Stimulated activated CD8-positive, alpha-beta memory T cell treated with anti-CD3 and anti-CD28 coated beads, Interleukin-2, amount 100 ng/mL, for 1 hour (primary cell): ENCODE measurements at regions not wholly inside any gene's neighbourhood (a gene's known extent, or its start where the extent isn't known, plus 50 kb on each side); places are given as distances from the start of the nearest gene placed in this dataset.

ENCODE experiments used
- DNase-seq, 2 donors: peaks; one replicate each; pipeline ENCODE4 v3.0.0-alpha.2; 2020; ENCODE audit warnings: low read depth in 2 of 2

DNA sequence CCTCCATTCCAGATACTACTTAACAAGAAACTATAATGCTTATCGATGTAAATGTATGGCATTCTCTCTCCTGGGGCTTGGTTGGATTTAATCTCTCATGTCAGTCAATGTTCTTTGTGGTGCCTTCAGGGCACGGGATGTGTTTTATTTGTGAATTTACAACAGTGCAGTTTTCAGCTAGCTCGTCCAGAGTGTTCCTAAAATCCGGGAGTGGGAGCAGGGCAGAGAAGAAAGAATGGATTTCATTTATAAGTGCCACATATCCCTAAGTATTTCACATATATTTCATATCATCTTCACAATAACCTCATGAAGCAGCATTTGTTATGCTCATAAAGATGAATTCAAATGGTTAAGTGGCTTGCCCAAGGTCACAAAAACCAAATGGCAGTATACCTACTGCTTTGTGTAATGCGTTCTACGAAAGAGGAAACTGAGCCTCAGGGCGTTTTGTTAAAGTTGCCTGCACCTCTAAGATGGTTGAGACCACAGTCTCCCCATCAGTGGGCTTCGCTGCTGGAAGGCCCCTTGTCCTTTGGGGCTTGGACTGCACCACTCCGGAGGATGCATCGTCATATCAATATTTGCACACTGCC, 134.7 kb upstream of the MGAT5 start:
- DNase-seq, result no peak

DNA sequence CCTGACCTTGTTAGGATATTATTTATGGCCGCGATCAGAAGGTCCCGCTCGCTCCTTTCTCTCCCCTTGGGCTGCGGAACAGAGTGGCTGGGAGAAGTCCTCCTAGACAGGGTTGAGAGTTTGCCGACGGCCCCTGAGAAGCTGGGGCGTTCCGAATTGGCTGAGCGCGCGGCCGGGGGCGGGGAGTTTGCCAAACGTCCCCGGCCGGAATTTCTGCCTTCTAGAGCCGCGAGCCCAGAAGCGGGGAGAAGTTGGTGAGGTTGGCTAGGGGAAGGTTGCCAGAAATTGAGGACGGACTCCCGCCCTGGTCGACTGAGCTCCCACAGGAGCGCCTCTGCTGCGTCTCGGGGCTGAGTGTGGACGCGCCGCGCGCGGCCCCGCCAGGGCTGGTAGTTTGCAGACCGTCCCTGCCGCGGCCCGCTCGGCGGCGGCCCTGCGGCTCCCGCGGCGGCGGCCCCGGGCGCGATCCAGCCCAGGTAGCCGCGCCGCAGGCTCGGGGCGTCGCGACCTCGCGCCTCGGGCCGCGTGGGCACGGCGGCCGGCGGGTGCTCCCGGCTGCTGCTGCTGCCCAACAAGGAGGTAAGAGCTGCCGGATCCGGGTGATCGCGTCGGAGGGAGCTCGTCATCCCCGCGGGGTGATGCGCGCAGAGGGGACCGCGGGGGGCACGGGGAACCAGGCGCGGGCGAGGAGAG, 134.0 kb upstream of the MGAT5 start:
- DNase-seq, result peak; percentile 62

DNA sequence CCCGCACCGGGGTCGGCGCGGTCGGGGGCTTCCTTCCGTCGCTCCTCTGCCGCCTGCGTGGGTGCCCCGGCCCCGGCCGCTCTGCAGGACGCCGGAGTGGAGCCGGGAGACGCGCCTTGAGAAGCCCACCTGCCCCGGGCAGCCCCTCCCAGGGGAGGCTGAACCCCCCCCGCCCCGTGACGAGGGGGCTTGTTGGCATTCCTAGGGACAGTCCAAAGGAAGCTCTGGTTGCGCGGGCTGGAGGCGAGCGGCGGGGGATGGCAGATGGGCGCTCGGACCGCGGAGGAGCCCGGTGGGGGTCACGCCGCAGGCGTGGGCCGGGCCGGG, 133.5 kb upstream of the MGAT5 start:
- peak in 1 of 2 donors; percentile 12 for DNase-seq

DNA sequence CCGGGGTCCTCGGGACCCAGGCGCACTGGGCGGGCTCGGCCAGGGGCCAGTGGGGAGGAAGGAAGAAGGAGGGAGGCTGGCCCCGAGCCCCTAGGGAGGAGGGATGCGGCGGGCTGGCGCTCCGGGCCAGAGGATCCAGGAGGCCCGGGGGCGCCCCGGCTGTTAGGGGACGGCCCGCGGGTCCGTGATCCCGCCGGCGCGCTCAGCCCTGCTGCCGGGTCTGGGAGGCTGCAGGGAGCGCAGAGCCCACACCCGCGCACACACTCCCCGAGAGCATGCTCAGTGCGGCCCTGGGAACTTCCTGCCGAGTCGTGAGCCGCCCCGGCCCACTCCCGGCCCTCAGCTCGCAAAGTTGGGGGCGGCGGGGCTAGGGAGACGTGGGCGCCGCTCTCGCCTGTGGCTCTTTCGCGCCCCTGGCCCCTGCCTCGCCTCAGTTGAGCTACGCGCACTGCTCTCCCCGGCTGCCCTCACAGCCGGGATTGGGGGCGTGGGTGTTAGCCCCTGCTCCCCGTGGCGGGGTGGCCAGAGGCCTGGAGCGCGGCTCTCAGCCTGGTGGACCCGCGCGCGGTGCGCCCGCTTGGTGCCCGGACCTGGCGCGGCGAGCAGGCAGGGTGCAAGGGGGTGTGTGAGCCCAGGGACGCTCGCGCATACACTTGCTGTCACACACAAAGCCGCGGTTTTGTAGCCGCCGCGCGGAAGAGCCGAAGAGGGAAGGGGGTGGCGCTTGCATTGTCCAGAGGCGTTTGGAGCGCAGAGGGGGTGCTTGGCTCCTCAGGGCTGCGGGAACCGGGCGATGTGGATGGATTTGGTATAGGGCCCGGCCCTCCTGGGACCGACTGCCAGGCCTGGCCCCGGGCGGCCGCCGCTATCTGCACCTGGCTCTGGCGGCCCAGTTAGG, 132.9 kb upstream of the MGAT5 start:
- DNase-seq, result peak; percentile 29 to 47

DNA sequence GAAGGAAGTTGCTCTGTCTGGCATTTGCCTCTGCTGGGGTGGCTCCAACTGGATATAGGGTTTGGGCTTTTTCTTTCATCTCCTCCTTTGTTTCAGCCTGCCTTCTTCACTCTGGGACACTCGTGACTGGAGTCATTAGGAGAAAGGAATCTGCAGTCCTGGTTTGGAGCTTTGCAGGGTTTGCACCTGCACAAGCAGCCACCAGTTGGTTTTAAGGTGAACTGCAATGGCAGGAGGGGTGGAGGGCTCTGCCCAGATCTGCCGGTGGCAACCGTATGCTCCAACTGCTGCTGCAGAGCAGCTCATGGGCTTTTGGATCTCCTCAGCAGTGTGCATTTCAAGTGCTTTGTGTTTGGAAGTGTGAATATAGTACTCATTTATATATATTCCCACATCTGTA, 131.3 kb upstream of the MGAT5 start:
- DNase-seq, result no peak

DNA sequence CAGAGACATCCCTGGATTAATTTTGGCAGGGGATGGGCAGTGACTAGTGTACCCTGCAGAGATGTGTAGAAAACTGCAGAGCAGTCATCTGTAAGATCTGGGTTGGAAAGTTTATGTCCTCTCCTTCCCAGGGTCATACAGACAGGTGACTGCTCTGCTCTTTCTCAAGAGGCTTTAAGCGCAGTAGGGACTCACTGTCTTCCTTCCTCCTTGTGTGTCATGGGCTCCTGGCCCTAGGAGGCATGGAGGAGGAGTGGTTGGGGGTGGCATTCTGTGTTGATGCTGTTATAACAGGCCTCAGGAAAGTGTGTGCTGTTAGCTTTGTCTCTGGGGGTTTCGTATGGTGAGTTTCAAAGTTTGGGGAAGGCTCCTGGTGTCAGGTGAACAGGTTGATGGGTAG, 130.5 kb upstream of the MGAT5 start:
- DNase-seq, result no peak

DNA sequence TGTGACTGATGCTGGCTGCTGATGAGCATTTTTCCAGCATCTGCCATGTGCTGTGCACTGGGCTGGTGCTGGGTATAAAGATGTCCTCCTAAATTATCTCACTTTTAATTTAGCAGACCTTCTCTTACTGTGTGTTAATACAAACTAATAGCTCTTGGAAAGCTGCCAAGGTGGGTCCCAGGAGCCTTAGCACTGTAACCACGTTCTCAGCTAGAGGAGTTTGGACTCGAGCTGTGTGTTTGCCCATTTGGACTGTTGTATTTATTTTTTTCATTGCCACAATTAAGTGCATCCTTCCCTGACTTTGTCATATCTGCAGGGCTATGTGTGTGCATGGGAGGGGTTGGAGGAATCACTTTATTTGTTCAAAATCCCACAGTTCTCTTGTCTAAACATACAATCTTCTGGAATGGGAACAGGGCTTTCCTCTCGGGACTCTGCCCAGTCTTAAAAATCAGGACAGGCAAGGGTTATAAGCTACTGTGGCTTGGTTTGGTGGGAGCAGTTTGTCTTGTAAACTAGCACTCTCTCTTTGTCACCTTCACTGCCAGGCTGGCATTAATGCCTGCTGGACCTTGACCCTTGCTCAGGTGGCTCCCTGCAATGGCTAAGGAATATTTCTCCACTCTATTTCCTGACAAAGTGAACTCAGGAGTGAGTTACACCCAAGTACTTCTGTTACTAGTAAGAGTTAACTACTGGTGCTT, 129.7 kb upstream of the MGAT5 start:
- no peak for DNase-seq

DNA sequence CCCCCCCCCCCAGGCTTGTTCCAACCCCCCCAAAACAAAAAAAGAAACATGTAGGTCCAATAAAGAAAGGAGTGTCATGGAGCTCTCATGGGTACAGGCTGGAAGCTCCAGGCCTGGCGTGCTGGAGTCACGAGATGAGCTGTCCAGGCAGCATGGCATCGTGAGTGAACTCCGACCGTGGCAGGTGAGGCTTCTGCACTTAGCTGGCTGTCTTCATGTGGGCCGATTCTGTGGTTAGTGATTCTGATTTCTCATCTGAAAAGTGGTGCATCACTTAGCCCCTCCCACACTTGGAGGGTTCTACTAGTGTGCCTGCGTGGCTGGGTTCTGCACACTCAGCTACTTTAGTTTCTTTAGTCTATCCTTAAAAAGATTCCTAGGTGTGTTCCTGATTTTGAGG, 126.4 kb upstream of the MGAT5 start:
- peak in 1 of 2 donors; percentile 9 for DNase-seq

DNA sequence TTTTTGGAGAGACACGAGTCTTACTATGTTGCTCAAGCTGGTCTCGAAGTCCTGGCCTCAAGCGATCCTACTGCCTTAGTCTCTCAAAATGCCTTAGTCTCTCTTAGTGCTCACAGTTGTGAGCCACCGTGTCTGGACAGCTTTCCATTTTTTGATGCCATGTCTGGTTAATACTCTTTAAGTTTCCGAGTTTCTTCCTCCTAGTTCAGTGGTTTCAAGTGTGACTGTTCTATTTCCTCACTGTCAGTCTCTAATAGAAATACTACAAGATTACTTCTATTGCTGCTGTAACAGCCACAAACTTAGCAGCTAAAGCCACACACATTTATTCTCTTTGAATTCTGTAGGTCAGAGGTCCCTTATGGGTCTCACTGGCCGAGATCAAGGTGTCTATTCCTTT, 125.1 kb upstream of the MGAT5 start:
- DNase-seq, result no peak

DNA sequence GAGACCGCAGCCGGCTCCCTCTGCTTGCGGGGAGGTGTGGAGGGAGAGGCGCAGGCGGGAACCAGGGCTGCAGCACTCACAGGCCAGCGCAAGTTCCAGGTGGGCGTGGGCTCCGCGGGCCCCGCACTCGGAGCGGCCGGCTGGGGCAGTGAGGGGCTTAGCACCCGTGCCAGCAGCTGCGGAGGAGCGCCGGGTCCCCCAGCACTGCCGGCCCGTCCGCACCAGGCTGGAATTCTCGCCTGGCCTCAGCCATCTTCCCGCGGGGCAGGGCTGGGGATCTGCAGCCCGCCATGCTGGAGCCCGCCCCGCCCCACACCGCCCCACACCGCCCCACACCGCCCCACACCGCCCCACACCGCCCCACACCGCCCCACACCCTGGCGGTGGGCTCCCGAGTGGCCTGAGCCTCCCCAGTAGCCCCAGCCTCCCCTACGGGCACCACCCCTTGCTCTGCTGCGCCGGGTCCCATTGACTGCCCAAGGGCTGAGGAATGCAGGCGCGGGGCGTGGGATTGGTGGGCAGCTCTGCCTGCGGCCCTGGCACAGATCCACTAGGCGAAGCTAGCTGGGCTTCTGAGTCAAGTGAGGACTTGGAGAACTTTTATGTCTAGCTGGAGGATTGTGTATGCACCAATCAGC, 123.9 kb upstream of the MGAT5 start:
- DNase-seq, result no peak

DNA sequence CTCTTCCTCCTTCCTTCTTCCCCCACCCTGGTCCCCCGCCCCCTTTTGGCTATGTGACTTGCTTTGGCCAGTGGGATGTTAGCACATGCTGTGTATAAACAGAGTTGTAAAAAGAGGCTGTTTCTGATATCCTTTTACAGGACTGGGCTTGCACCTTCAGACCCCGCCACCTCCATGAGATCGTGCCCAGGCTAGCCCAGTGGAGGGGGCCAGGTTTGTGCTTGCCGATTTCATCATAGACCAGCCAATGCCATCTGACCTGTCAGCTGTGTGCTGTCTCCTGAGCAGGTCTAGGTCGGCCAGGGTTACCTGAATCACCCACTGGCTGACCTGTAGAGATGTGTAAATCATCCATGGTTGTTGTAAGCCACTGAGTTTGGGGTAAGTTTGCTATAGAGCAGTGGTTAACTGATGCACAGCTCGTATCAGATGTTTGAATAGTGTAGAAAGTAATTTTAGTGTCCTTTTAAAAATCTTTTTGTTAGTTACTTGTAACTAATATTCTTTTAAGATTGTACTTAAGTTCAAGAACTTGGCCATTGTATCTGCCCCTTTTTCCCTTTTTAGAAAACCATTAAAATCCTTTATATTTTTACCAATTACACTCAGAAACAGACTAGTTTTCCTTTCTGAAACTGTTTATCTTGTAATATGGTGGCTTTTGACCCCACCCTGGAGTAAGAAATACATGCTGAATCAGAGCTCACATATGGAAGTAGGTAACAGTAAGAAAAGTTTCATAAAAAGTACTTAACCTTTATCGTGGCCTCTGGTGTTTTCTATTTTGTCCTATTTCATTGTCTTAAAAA, 122.0 kb upstream of the MGAT5 start:
- DNase-seq, result no peak

DNA sequence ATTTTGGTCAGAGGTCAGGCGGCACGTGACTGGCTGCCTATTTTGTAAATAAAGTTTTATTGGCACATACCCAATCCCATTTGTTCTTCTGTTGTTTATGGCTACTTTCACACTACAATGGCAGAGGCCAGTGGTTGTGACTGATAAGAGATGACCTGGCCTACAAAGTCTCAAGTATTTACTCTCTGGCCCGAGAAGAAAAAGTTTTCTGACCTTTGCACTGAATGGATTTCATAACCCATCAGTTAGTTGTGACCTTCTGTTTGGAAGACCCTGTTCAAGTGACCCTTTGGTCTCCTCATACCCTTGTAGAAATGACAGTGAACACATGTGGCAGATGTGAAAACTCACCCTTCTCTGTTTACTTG, 121.4 kb upstream of the MGAT5 start:
- DNase-seq, result no peak

DNA sequence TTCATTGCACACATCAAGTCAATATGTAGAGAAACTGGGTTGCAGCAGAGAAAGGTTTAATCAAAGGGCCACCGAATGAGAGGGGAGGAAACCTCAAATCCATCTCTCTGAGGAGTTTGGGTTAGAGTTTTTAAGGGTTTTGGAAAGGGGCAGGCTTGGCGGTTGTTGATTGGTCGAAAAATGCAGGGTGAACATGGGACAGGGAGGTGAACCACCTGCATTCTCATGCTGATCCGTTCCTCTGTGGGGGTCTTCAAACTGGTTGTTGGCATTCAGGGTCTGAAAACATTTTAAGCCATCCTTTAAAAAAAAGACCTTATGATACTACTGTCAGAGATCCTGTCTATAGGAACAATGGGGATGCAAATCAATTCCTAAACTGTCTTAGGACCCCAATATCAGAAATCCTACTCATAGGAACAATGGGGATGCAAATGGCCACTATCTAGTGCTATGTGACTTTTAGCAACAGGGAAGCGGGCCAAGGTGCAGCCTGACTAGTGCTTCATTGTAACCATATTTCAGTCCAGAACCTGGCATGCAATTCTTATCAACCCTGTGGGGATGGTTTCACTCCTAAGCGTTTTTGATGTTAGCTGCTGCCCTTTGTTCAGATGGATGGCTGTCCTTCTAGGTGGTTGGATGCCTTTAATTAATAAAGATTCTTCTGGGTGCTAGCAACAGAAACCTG, 120.1 kb upstream of the MGAT5 start:
- DNase-seq, result no peak

DNA sequence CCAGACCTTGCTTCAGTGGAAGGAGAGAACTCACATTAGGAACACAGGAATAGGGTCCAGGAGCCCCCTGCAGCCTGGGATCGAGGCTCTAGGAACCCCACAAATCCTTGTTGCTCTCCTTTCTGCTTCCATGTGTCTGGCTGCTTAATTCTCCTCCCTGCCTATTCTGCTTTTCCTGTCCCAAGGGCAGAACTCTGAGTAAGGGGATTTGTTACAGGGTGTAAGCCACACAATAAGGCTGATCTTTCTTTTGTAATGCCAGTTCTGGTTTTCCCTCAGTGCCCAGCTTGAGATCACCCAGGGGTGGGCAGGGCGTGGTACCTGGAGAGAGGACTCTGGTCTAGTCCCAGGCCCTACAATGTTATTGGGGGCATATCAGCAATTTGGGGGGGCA, 119.6 kb upstream of the MGAT5 start:
- no peak for DNase-seq

DNA sequence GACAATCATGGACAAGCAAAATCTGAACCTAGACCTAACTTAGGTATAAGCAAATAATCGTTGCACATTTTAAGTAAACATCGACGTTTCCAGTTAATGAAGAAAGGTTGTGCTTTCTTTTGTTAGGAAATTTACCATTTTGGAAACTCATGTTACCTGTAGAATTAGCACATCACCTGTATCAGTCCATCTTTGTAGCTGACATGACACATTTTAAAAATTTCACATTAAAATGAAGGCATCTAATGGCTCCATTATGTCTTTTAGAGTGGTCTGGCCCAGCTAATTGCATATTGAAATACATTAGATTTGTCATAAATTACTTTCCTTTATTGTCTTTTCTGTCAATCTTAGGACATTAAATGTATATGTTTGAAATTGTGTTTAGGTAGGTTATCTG, 119.0 kb upstream of the MGAT5 start:
- DNase-seq, result no peak

DNA sequence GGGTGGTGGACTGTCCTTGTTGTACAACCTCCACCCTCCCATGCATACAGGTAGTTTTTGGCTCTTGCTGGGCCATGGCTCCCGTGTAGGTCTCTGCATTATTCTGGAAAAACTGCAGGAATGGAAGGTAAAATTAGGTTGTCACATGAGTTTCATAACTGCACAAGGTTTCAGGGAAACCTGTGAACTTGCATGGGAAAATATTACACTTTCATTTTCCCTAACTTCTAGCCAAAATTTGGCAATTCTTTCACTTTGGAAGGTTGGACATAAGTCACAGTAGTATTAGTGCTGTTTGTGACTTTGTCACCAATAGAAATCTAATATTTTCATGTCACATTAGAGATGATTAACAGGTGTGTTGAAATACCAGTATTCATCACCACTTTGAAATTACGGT, 118.1 kb upstream of the MGAT5 start:
- no peak for DNase-seq

DNA sequence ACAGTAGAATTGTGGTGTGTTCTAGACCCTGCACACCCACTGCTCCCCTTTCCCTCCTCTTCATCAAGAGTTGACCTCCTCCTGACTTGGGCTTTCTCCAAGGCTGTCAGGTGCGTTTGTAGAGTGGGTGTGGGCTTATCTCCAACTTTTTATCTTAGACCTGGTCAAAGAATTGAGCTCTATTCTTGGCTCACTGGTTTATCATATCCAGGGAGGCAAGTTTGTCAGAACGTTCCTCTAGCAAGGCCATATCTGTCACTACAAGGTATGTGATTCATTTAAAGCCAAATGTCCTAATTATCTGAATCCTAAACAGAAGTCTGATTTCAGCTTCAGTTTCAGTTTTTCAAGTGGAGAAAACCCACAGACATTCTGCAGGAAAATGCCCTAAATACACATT, 117.1 kb upstream of the MGAT5 start:
- no peak for DNase-seq

DNA sequence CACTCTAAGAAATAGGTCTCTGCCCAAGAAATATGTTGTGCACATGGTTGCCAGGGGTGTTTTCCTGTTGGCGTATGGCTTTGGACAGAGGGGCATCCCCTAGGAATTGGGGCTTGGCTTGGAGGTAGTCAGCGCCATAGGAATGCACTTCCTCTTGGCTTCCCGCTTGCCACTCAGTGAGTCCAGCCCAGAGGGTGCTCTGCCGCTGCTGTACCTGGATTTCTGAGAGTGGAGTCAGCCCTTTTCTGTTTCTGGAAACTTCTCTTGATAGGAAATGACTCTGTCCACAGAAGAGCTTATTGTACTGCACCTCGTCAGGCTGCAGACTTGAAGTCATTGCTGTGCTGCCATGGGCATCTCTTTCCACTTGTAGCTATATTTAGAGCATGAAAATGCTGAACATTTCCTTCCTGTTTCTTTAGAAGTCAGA, 116.7 kb upstream of the MGAT5 start:
- DNase-seq, result no peak

DNA sequence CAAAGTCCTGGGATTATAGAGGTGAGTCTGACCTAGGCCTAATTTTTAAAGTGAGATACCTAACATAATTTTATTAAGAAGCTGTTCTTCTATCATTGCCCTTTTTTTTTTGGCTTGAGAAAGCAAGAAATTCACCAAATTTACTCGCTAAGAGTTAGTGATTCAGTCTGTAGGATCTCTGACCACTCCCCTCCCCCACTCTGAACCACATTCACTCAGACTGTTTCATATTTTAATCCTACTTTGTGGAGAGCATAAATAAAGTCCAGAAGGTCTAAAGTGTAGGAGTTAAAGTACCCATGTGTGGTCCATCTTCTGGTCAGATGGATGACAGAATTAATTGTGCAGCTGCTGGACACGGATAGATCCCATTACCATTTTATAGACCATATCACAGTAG, 115.8 kb upstream of the MGAT5 start:
- DNase-seq, result no peak

DNA sequence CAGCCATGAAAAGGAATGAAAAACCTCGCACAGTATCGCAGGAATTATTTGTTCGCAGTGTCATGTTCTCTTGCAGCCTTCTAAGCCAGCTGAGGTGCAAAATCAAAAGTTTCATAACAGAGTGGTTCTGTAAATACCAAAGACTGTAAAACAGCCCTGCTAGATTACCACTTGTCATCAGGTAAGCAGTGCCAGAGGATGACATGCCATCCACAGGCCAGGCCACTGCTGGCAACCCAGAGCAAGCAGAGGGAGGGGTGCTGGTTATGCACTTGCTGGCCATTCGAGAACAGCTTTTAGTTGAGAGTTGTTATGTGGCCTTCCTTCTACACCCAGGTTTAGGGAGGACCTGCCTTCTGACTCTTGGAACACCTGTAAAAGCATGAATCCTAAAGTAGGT, 114.3 kb upstream of the MGAT5 start:
- no peak for DNase-seq

DNA sequence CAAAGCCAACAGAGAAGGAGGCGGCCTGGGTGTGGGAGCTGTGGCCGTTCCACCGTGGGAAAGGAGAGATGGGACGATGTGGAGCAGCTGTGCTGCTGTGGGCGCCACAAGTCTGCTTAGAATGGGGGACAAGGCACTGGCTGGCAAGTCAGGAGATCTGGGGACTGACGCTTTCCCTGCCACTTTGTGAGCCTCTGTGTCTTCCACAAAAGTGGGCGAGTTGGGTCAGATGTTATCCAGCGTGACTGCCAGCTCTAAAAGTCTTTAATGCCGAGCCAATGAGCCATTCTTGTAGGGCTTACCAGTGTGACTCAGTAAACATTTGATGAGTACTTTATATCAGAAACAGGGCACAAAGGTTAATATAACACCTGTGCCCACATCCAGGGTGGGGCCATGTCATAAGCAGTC, 113.6 kb upstream of the MGAT5 start:
- no peak for DNase-seq
